NOMO-1 treated with dmso at 0.1 percent for 144 hours (cell line): ENCODE measurements at regions not wholly inside any gene's neighbourhood (a gene's known extent, or its start where the extent isn't known, plus 50 kb on each side); places are given as distances from the start of the nearest gene placed in this dataset.

Experiments used
- DNase-seq: peaks from one replicate; lab custom pipeline; 2025; ENCODE audit not compliant: unreplicated experiment; lab: John Stamatoyannopoulos, UW

GRCh38 chr20:60064554-60065196 lies 106.5 kb downstream of the CDH26 start:
- no peak for DNase-seq

GRCh38 chr20:60065741-60066437 lies 107.7 kb downstream of the CDH26 start:
- no peak for DNase-seq

GRCh38 chr20:60066438-60066823 lies 108.2 kb downstream of the CDH26 start:
- DNase-seq: no peak

DNA sequence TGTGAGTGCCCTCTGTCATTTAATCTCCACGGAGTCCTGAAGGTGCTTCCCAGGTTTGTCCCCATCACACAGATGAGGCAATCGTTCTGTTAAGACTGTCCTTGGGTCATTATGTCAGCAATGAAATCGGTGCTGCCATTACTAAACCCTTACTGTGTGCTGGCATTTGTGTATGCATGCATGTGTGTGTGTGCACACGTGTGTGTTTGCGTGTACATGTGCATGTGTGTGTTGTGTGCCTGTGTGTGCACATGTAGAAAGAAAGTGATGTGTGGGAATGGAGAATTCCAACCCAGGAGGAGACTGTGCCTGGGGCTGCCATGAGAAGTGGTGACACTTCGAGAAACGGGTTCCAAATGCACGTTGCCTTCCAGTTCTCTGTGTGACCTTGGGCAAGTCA lies 110.3 kb downstream of the CDH26 start:
- DNase-seq: no peak

GRCh38 chr20:60069656-60070055 lies 111.4 kb downstream of the CDH26 start:
- DNase-seq: no peak

DNA sequence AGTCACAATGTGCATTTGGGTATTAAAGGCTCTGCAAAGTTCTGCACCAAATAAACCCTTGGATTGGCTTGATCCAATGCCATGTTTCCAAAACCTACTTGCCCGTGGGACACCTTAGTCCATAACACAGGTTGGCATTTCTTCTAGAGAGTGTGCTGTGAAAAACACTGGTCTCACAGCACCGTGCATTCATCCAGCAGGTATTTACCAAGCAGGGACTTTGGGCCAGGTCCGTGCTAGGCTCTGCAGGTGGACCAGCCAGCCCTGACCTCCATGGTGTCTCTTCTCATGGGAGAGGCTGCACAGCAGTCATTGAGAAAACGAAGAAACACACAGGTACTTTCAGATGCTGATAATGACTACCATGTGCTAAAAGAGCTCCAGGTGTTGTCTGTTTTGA lies 112.6 kb downstream of the CDH26 start:
- no peak for DNase-seq

- no peak for DNase-seq
Observed at GRCh38 chr20:60071965-60072364, 113.7 kb downstream of the CDH26 start.

GRCh38 chr20:60073086-60073485 lies 114.9 kb downstream of the CDH26 start:
- DNase-seq: no peak

GRCh38 chr20:60073504-60073903 lies 115.3 kb downstream of the CDH26 start:
- DNase-seq: no peak

GRCh38 chr20:60074276-60074675 lies 116.1 kb downstream of the CDH26 start:
- no peak for DNase-seq

DNA sequence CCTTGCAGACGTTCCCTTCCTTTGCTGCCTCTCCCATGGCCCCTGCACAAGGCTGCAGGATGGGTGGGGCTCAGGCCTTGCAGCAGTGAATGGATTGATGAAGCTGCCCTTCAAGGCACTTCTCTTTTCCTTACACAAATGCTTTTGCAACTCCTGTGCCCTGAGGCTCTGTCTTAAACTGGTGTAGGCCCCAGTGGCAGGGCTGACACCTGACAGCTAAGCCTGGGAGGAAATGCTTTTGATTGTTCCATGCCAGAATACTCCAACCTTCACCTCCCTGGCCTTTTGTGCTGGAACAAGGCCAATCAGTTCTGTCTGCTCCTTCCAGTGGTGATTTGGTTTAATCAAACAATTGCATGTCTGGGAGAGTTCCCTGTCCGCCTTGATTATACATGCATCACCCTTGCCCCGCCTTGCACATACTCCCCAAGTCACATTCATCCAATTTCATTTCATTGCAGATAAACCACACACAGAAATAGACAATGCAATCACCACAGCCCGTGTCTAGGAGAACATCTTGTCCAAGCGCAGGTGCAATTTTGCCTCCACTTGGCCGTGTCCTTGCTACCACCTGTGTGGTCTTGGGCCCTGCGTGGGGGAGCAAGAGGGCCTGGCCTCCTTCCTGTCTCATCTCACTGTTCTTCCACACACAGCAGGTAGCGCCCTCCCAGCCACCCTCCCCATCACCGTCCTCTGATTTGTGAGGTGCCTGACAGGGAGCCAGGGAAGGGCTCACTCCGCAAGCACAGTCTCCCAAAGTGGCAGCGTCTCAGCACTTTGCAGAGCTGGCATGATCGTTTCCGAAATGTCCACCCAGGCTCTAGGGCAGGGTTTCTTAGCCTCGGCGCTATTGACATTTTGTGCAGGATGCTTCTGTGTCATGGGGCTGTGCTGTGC lies 120.4 kb downstream of the CDH26 start:
- peak; percentile 76 for DNase-seq

DNA sequence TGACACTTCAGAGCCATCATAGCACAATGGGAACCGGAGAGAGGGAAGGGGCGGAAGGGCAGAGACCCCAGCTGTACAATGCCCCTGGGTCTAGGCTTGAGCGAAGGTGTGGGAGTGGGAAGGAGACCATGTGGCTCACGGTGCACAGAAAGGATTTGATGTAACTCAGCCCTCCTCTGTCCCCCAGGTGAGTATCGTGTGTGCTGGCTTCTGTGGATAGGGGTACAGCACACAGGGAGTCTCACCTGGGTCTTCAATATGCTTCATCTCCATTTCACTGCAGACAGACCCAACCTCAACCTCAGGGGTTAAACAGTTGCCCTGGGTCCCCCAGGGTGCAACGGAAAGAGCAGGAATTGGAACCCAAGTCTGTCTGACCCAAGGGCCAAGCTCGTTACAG lies 122.2 kb downstream of the CDH26 start:
- no peak for DNase-seq

GRCh38 chr20:60085551-60086132 lies 127.4 kb downstream of the CDH26 start:
- no peak for DNase-seq

GRCh38 chr20:60086821-60087562 lies 128.8 kb downstream of the CDH26 start:
- DNase-seq: no peak

DNA sequence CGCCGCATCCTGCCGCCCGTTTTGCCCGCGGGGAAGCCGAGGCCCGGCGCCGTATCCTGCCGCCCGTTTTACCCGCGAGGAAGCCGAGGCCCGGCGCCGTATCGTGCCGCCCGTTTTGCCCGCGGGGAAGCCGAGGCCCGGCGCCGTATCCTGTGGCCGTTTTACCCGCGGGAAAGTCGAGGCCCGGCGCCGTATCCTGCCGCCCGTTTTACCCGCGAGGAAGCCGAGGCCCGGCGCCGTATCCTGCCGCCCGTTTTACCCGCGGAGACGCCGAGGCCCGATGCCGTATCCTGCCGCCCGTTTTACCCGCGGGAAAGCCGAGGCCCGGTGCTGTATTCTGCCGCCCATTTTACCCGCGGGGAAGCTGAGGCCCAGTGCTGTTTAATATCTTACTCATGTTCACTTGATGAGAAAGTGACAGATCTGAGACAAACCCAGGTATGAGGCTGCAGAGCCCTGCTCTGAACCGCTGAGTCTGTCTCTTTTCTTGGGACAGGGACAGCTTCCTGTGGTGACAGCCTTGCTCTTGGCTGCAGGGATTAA lies 129.4 kb downstream of the CDH26 start:
- no peak for DNase-seq

- no peak for DNase-seq
Observed at GRCh38 chr20:60088236-60088635, 130.0 kb downstream of the CDH26 start.

DNA sequence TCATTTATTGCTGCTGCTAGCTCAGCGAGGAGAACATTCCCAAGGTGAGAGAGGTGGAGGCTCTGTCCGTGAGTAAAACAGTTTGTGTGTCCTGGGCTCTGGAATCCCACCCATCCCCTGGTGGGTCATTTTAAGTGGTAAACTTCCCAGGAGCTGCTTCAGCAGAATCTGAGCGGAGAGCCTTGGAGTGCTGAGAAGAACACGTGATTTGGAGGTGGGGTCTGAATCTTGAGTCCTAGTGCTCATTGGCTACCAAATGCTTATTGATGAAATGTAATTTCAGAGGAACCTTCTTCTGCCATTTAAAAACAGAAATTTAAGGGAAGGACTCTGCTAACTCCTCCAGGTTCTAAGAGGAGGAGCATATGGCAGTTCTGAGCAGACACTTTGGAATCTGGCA lies 132.4 kb downstream of the CDH26 start:
- no peak for DNase-seq

- DNase-seq: no peak
Observed at GRCh38 chr20:60091305-60091704, 133.1 kb downstream of the CDH26 start.

GRCh38 chr20:60091861-60092260 lies 133.6 kb downstream of the CDH26 start:
- no peak for DNase-seq

GRCh38 chr20:60092729-60093128 lies 134.5 kb downstream of the CDH26 start:
- no peak for DNase-seq

DNA sequence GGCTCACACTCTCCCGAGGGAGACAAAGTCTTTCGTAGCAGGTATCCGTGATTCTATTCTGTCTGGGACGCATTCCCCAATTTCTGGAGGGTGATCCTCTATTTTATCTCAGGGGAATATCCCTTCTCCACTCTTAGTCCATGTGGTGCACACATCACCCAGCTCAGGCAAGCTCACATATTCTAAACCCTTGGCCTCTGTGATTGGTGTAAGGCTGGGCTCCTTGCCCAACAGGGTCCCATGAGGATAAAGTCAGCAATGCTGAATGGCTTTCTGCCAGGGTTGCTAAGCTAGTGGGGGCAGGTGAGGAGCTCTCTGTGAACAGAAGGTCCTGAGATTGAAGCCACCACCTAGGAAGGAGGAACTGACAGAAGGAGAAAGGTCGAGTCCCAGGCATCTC lies 137.2 kb downstream of the CDH26 start:
- DNase-seq: no peak
